ENCODE measurements at regions not wholly inside any gene's neighbourhood (a gene's known extent, or its start where the extent isn't known, plus 50 kb on each side); places are given as distances from the start of the nearest gene placed in this dataset.

- TF ChIP-seq POLR2A (IDR thresholded peaks at IDR 0.05; ENCODE audit: control extremely low read depth in 1 of 2, low read depth in 2 of 2, low read length in 2 of 2) (no peak), EZH2 (IDR thresholded peaks at IDR 0.05; ENCODE audit: low read depth, low read length, severe bottlenecking) (no peak), ASH2L (IDR thresholded peaks at IDR 0.05; ENCODE audit: low read length) (no peak), MAX (IDR thresholded peaks at IDR 0.05) (no peak), CTCF (IDR thresholded peaks at IDR 0.05; ENCODE audit: control extremely low read depth in 1 of 3, insufficient read depth in 1 of 3, low read depth in 1 of 3, low read length in 3 of 3) (no peak), SRF (IDR thresholded peaks at IDR 0.05; ENCODE audit: low read depth, low read length) (no peak), SIN3A (conservative IDR thresholded peaks at IDR 0.05 in 1 of 2, IDR thresholded peaks at IDR 0.05 in 1 of 2; ENCODE audit: low read depth in 1 of 2, low read length in 2 of 2) (no peak), CREB1 (IDR thresholded peaks at IDR 0.05) (no peak), SUZ12 (IDR thresholded peaks at IDR 0.05; ENCODE audit: low read length) (no peak), POLR2AphosphoS5 (IDR thresholded peaks at IDR 0.05; ENCODE audit: low read depth, low read length) (no peak), EP300 (IDR thresholded peaks at IDR 0.05; ENCODE audit: borderline replicate concordance in 1 of 2, low read depth in 2 of 2, low read length in 2 of 2) (no peak), RFX5 (IDR thresholded peaks at IDR 0.05; ENCODE audit: borderline replicate concordance, low read depth, low read length) (no peak), HDAC6 (IDR thresholded peaks at IDR 0.05; ENCODE audit: low read depth, low read length) (no peak)
Measured at GRCh38 chr20:11186301-11187008, 512.7 kb upstream of the JAG1 start.

Data from H1 (cell line).